Natural killer cell (primary cell): ENCODE measurements at regions not wholly inside any gene's neighbourhood (a gene's known extent, or its start where the extent isn't known, plus 50 kb on each side); places are given as distances from the start of the nearest gene placed in this dataset.

Source experiments
- ATAC-seq, 3 donors: fragments of 150-1000 bp in 2 of 3; fragments of 200-7000 bp in 1 of 3; cut with Tn5 transposase; 1 replicate in 1 of 3; 2 replicates in 2 of 3; pipeline ENCODE4 v1.10.0; 2021; ENCODE audit warnings: mild to moderate bottlenecking in 2 of 3, moderate library complexity in 2 of 3
- DNase-seq, 2 donors: peaks; one replicate each; pipeline versions ENCODE4 v3.0.0 to v3.0.0-alpha.2; 2013 to 2021; ENCODE audit warnings: mixed read lengths in 1 of 2
- H3K27ac ChIP-seq: one replicate; pipeline ENCODE4 v1.5.1; 2013; ENCODE audit warnings: mild to moderate bottlenecking, low read length
- H3K27me3 ChIP-seq: one replicate; pipeline ENCODE4 v1.6.1; 2013; ENCODE audit warnings: low read length; ENCODE audit not compliant: control insufficient read depth, insufficient read depth
- H3K36me3 ChIP-seq: one replicate; pipeline ENCODE4 v1.6.1; 2013; ENCODE audit warnings: low read length; ENCODE audit not compliant: control insufficient read depth, insufficient read depth
- H3K4me1 ChIP-seq: one replicate; pipeline ENCODE4 v1.6.1; 2013; ENCODE audit warnings: low read length; ENCODE audit not compliant: control insufficient read depth, insufficient read depth
- H3K4me3 ChIP-seq: one replicate; pipeline ENCODE4 v1.5.1; 2013; ENCODE audit warnings: low read length
- H3K9me3 ChIP-seq: one replicate; pipeline ENCODE4 v1.6.1; 2013; ENCODE audit warnings: low read length; ENCODE audit not compliant: control insufficient read depth, insufficient read depth
- H3K27ac Mint-ChIP-seq, 2 donors: one replicate each; pipeline ENCODE4 v1.8.0; 2022; ENCODE audit warnings: mild to moderate bottlenecking in 2 of 2, mixed read lengths in 2 of 2, moderate library complexity in 1 of 2
- H3K27me3 Mint-ChIP-seq, 2 donors: one replicate each; pipeline ENCODE4 v1.8.0; 2022; ENCODE audit warnings: low read depth in 2 of 2, mixed read lengths in 2 of 2
- H3K36me3 Mint-ChIP-seq: one replicate; pipeline ENCODE4 v1.8.0; 2022; ENCODE audit warnings: mixed read lengths
- H3K4me1 Mint-ChIP-seq, 2 donors: one replicate each; pipeline ENCODE4 v1.8.0; 2022; ENCODE audit warnings: mixed read lengths in 2 of 2
- H3K4me3 Mint-ChIP-seq: one replicate; pipeline ENCODE4 v1.8.0; 2022; ENCODE audit warnings: mild to moderate bottlenecking, moderate library complexity, mixed read lengths
- H3K9me3 Mint-ChIP-seq, 2 donors: one replicate each; pipeline ENCODE4 v1.8.0; 2022; ENCODE audit warnings: mixed read lengths in 2 of 2
- WGBS: methylation state at CpG from one replicate; pipeline ENCODE4 v1.1.7; 2013; ENCODE audit warnings: missing lambda C conversion rate; ENCODE audit not compliant: insufficient coverage; 5-methylcytosine and 5-hydroxymethylcytosine counted together
- intact Hi-C: fragments of 100-400 bp; cut with micrococcal nuclease; formaldehyde crosslinking; loops from one replicate; pipeline ENCODE4 v1.14.2; 2022
- TF ChIP-seq, protein P1 (sequence below): fragments of 200-600 bp; IDR thresholded peaks from one replicate; pipeline ENCODE4 v1.8.0; 2022; ENCODE audit warnings: antibody characterized with exemption

DNA sequence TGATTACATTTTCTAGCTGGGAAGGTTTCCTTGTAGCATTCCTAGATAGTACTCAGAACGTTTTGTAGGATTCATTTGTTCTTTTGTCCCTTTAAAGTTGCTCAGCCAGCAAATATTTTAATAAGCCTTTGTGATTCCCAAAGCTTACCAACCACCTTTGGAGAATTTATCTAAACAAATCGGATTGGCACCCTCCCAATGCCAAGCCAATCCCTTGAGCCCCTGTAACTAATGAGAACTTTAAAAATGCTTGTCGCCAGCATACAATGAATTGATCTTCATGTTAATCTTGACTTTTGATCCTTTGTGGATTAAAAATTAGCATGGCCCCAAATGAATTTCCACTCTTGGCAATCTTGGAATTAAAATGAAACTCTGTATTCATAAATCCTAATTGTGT is 559.5 kb downstream of the UTRN start:
- no peak overlapping the region for H3K4me3 ChIP-seq
- H3K36me3 ChIP-seq = peaks cover 77% of the 10 kb centered on the region
- Mint-ChIP-seq H3K4me3 (no peak overlapping the region), H3K9me3 (no peaks in the 10 kb centered on the region), H3K27ac (peak overlapping the region in 1 of 2 donors; percentile 22), H3K4me1 (peaks cover 16 to 26% of the 10 kb centered on the region in 2 donors), H3K27me3 (no peaks in the 10 kb centered on the region), H3K36me3 (peaks cover 9% of the 10 kb centered on the region)
- TF ChIP-seq, protein P1, sequence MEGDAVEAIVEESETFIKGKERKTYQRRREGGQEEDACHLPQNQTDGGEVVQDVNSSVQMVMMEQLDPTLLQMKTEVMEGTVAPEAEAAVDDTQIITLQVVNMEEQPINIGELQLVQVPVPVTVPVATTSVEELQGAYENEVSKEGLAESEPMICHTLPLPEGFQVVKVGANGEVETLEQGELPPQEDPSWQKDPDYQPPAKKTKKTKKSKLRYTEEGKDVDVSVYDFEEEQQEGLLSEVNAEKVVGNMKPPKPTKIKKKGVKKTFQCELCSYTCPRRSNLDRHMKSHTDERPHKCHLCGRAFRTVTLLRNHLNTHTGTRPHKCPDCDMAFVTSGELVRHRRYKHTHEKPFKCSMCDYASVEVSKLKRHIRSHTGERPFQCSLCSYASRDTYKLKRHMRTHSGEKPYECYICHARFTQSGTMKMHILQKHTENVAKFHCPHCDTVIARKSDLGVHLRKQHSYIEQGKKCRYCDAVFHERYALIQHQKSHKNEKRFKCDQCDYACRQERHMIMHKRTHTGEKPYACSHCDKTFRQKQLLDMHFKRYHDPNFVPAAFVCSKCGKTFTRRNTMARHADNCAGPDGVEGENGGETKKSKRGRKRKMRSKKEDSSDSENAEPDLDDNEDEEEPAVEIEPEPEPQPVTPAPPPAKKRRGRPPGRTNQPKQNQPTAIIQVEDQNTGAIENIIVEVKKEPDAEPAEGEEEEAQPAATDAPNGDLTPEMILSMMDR = no peak
- intact Hi-C loops = no loop called here
- ATAC-seq (no peak), DNase-seq (no peak)
- no peak overlapping the region for H3K27ac ChIP-seq
- no peaks in the 10 kb centered on the region for H3K4me1 ChIP-seq
- H3K9me3 ChIP-seq = no peaks in the 10 kb centered on the region
- H3K27me3 ChIP-seq = no peaks in the 10 kb centered on the region
- 100% methylated on average over 3 of the region's 3 CpGs for WGBS

DNA sequence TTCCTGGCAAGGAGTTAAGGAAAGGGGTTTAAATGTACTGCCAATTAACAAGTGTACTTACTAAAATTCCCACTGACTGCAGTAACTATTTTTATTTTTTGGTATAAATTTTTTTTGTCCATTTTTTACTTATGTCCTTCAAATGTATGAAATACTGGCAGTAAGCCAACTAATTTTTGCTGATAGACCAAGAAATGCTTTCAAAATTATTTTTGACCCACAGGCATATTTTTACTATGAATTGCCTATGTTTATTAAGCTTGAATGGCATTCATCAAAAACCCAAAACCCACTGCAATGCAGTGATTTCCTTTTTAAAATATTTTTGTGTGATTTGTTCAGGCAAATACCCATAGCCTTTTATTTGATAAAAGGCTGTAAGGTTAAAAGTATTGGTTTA is 560.1 kb downstream of the UTRN start:
- peaks cover 20 to 26% of the 10 kb centered on the region in 2 donors for H3K4me1 Mint-ChIP-seq
- Histone ChIP-seq H3K9me3 (no peaks in the 10 kb centered on the region), H3K27me3 (no peaks in the 10 kb centered on the region), H3K27ac (no peak overlapping the region), H3K4me3 (no peak overlapping the region), H3K4me1 (no peaks in the 10 kb centered on the region), H3K36me3 (peaks cover 75% of the 10 kb centered on the region)
- H3K27ac Mint-ChIP-seq = peak overlapping the region in 1 of 2 donors; percentile 22
- TF ChIP-seq, protein P1 = no peak
- DNase-seq (no peak), ATAC-seq (no peak)
- H3K27me3 Mint-ChIP-seq = no peaks in the 10 kb centered on the region
- peaks cover 9% of the 10 kb centered on the region for H3K36me3 Mint-ChIP-seq
- H3K9me3 Mint-ChIP-seq = no peaks in the 10 kb centered on the region
- H3K4me3 Mint-ChIP-seq = no peak overlapping the region
- intact Hi-C loops = no loop called here

DNA sequence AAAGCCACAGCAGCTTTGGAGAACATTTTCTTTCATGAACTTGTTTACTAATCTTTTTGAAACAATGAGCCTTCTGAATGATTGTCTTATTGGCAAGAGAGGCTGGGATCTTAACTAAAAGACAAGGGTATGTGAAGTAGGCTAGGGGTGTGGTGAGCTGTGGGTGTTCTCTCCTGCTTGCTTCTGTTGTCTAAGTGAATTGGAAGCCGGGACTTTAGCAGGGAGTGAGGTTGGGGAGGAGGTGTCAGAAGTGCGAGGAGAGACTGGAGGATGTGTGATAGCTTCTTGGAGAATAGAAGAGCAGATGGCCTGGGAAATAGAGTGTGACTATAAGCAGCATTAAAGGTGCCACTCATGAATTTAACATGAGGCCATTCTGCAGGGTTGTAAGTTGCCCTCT is 562.8 kb downstream of the UTRN start:
- Mint-ChIP-seq H3K4me1 (peaks cover 31 to 32% of the 10 kb centered on the region in 2 donors), H3K36me3 (no peaks in the 10 kb centered on the region), H3K4me3 (no peak overlapping the region), H3K27me3 (no peaks in the 10 kb centered on the region), H3K27ac (peak overlapping the region; percentile 22 to 27), H3K9me3 (no peaks in the 10 kb centered on the region)
- DNase-seq = no peak
- TF ChIP-seq, protein P1 = no peak
- intact Hi-C loops = no loop called here
- Histone ChIP-seq H3K9me3 (no peaks in the 10 kb centered on the region), H3K36me3 (peaks cover 69% of the 10 kb centered on the region), H3K4me1 (no peaks in the 10 kb centered on the region), H3K4me3 (no peak overlapping the region), H3K27me3 (no peaks in the 10 kb centered on the region), H3K27ac (no peak overlapping the region)
- 96% methylated on average over 2 of the region's 2 CpGs for WGBS
- ATAC-seq = no peak

DNA sequence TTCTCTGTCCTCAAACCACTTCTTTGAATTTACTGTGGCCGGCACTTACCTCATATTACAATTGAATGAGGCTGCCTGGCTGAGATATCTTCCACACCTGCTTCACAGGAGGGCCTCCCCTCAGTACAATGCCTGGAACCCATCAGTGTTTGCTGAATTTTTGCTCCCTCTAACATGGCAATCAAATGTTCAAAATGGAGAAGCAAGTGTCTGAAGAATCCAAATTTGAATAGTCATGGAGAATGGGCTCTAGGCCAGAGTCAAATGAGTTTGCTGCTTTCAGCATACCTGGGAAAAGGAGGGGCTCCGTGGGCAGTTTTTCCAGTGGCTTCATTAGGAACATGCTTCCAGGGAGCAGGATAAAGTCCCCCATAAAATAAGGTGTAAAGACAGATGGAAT is 564.8 kb downstream of the UTRN start:
- Histone ChIP-seq H3K4me1 (no peaks in the 10 kb centered on the region), H3K27me3 (no peaks in the 10 kb centered on the region), H3K9me3 (no peaks in the 10 kb centered on the region), H3K4me3 (no peak overlapping the region), H3K36me3 (peaks cover 56% of the 10 kb centered on the region), H3K27ac (no peak overlapping the region)
- DNase-seq = no peak
- TF ChIP-seq, protein P1 = no peak
- no peaks in the 10 kb centered on the region for H3K27me3 Mint-ChIP-seq
- intact Hi-C loops = no loop called here
- no peak for ATAC-seq
- WGBS = 90% methylated on average over 2 of the region's 2 CpGs
- H3K36me3 Mint-ChIP-seq = no peaks in the 10 kb centered on the region
- H3K4me1 Mint-ChIP-seq = peaks cover 36 to 44% of the 10 kb centered on the region in 2 donors
- no peak overlapping the region for H3K4me3 Mint-ChIP-seq
- peak overlapping the region; percentile 22 to 27 for H3K27ac Mint-ChIP-seq
- no peaks in the 10 kb centered on the region for H3K9me3 Mint-ChIP-seq
